ENCODE measurements at regions not wholly inside any gene's neighbourhood (a gene's known extent, or its start where the extent isn't known, plus 50 kb on each side); places are given as distances from the start of the nearest gene placed in this dataset.

GRCh38 chr2:239455436-239456203 is 54.8 kb upstream of the HDAC4 start:
- peaks cover 2% of the 10 kb centered on the region for H3K4me1 Mint-ChIP-seq (ENCODE audit: low read depth)
- intact Hi-C loops (cut with micrococcal nuclease) = no loop called here
- peaks cover 21% of the 10 kb centered on the region for H3K9me3 Mint-ChIP-seq
- no peak for DNase-seq (ENCODE audit: low spot score)
- peaks cover 11% of the 10 kb centered on the region for H3K27me3 Mint-ChIP-seq (ENCODE audit: low read depth)
- H3K4me3 Mint-ChIP-seq (ENCODE audit: low read depth) = no peak overlapping the region
- H3K27ac Mint-ChIP-seq = no peak overlapping the region
- H3K36me3 Mint-ChIP-seq (ENCODE audit: low read depth) = no peaks in the 10 kb centered on the region

GRCh38 chr2:239454507-239454906 is 53.7 kb upstream of the HDAC4 start:
- DNase-seq (ENCODE audit: low spot score) = no peak
- H3K36me3 Mint-ChIP-seq (ENCODE audit: low read depth) = no peaks in the 10 kb centered on the region
- H3K4me1 Mint-ChIP-seq (ENCODE audit: low read depth) = peaks cover 2% of the 10 kb centered on the region
- H3K4me3 Mint-ChIP-seq (ENCODE audit: low read depth) = no peak overlapping the region
- peaks cover 21% of the 10 kb centered on the region for H3K9me3 Mint-ChIP-seq
- no peak overlapping the region for H3K27ac Mint-ChIP-seq
- peaks cover 11% of the 10 kb centered on the region for H3K27me3 Mint-ChIP-seq (ENCODE audit: low read depth)
- intact Hi-C loops (cut with micrococcal nuclease) = no loop called here
